Spinal cord (tissue), 9 donors: ENCODE measurements at regions not wholly inside any gene's neighbourhood (a gene's known extent, or its start where the extent isn't known, plus 50 kb on each side); places are given as distances from the start of the nearest gene placed in this dataset.
A peak's percentile ranks its signal among the peaks of the same experiment; 100 is the strongest.

Experiments used
- DNase-seq, 6 donors: peaks; one replicate each; pipeline versions ENCODE4 v3.0.0 to v3.0.0-alpha.2; 2013 to 2015; ENCODE audit warnings: low spot score in 6 of 6, low read depth in 4 of 6
- H3K27ac ChIP-seq: one replicate; pipeline ENCODE4 v1.5.1; 2013; ENCODE audit warnings: low read depth, low read length, control low read depth
- H3K27me3 ChIP-seq: one replicate; pipeline ENCODE4 v1.6.1; 2013; ENCODE audit warnings: low read length; ENCODE audit not compliant: control insufficient read depth, insufficient read depth
- H3K36me3 ChIP-seq: one replicate; pipeline ENCODE4 v1.6.1; 2013; ENCODE audit warnings: low read length; ENCODE audit not compliant: control insufficient read depth, insufficient read depth
- H3K4me1 ChIP-seq: one replicate; pipeline ENCODE4 v1.6.1; 2013; ENCODE audit warnings: low read length; ENCODE audit not compliant: control insufficient read depth, insufficient read depth
- H3K4me3 ChIP-seq: one replicate; pipeline ENCODE4 v1.5.1; 2013; ENCODE audit warnings: low read depth, low read length, control low read depth
- H3K9me3 ChIP-seq: one replicate; pipeline ENCODE4 v1.6.1; 2013; ENCODE audit warnings: low read length; ENCODE audit not compliant: control insufficient read depth, insufficient read depth
- WGBS: methylation state at CpG from one replicate; pipeline ENCODE4 v1.1.5; 2013; ENCODE audit warnings: missing lambda C conversion rate; ENCODE audit not compliant: insufficient coverage; 5-methylcytosine and 5-hydroxymethylcytosine counted together
- donor health status: healthy.

GRCh38 chr7:24005517-24005916, 278.5 kb upstream of the NPY start:
- no peaks in the 10 kb centered on the region for H3K27me3 ChIP-seq
- no CpG with 5 or more reads among the region's 1 CpG for WGBS
- H3K4me1 ChIP-seq = no peaks in the 10 kb centered on the region
- no peaks in the 10 kb centered on the region for H3K9me3 ChIP-seq
- no peaks in the 10 kb centered on the region for H3K36me3 ChIP-seq
- H3K4me3 ChIP-seq = no peak overlapping the region
- H3K27ac ChIP-seq = no peak overlapping the region
- DNase-seq = no peak

GRCh38 chr7:24010495-24010894, 273.5 kb upstream of the NPY start:
- Histone ChIP-seq H3K27me3 (no peaks in the 10 kb centered on the region), H3K4me1 (no peaks in the 10 kb centered on the region), H3K27ac (no peak overlapping the region), H3K36me3 (no peaks in the 10 kb centered on the region), H3K9me3 (no peaks in the 10 kb centered on the region), H3K4me3 (no peak overlapping the region)
- DNase-seq = no peak
- no CpG with 5 or more reads among the region's 1 CpG for WGBS

DNA sequence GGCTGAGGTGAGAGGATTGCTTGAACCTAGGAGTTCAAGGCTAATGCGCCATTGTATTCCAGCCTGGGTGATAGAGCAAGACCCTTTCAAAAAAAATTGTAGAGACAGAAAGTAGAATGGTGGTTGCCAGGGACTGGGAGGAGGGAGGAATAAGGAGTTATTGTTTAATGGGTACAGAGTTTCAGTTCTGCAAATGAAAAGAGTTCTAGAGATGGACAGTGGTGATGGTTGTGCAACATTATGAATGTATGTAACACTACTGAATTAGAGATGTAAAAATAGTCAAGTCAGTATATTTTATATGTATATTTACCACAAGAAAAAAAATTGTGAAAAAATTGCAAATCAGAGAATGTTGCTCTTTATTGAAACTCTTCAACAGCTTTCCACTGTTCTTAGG, 266.5 kb upstream of the NPY start:
- H3K27me3 ChIP-seq = no peaks in the 10 kb centered on the region
- H3K4me3 ChIP-seq = no peak overlapping the region
- DNase-seq = no peak
- H3K27ac ChIP-seq = no peak overlapping the region
- H3K4me1 ChIP-seq = no peaks in the 10 kb centered on the region
- no peaks in the 10 kb centered on the region for H3K36me3 ChIP-seq
- H3K9me3 ChIP-seq = no peaks in the 10 kb centered on the region
- WGBS = 100% methylated on average over 1 of the region's 1 CpG

- Histone ChIP-seq H3K4me3 (no peak overlapping the region), H3K36me3 (no peaks in the 10 kb centered on the region), H3K9me3 (no peaks in the 10 kb centered on the region), H3K27me3 (no peaks in the 10 kb centered on the region), H3K27ac (no peak overlapping the region), H3K4me1 (no peaks in the 10 kb centered on the region)
- DNase-seq = no peak
- WGBS = no CpG with 5 or more reads among the region's 2 CpGs
These were observed 265.7 kb upstream of the NPY start for GRCh38 chr7:24018331-24018730.

- Histone ChIP-seq H3K27me3 (no peaks in the 10 kb centered on the region), H3K36me3 (no peaks in the 10 kb centered on the region), H3K4me1 (no peaks in the 10 kb centered on the region), H3K9me3 (no peaks in the 10 kb centered on the region), H3K4me3 (no peak overlapping the region), H3K27ac (no peak overlapping the region)
- no peak for DNase-seq
- 33% methylated on average over 3 of the region's 5 CpGs for WGBS
These were observed 264.1 kb upstream of the NPY start for GRCh38 chr7:24019841-24020240.

DNA sequence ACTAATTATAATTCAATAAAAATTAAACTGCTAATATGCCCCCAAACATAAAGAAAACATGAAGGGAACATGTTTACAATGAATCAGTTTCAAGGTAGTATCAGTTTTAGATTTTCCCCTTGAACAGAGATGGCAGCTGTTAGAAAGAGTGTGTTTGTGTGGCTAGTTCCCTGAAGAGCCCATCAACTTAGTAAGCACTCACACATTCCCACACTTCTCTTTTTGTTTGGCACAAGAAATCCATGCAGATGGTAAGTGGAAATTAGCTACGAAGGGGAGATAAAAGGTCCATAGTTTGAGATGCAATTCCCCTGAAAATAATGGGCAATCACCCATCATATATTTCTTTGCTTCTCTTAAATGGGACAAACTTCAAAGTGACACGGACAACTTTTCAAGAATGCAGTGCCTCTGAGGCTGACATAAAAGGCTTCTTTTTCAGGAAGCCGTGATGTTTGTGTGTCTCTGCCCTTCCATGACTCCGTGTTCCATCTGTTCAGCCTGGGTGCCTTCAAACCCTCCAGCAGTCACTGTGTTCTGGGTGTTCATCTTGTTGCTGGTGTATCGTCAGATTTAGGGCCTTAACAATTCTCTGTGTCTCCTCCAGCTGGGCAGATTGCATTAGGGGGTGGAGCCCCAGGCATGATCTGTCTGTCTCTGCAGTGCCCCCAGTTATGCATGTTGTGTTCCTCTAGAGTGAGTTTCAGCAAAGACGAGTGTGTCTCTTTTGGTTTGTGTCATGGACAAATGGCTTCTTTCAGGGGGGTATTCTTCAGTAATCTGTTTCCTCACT, 259.5 kb upstream of the NPY start:
- Histone ChIP-seq H3K36me3 (no peaks in the 10 kb centered on the region), H3K4me3 (no peak overlapping the region), H3K27ac (no peak overlapping the region), H3K9me3 (no peaks in the 10 kb centered on the region), H3K27me3 (no peaks in the 10 kb centered on the region), H3K4me1 (no peaks in the 10 kb centered on the region)
- 30% methylated on average over 5 of the region's 6 CpGs for WGBS
- peak in 2 of 6 donors; percentile 41 to 54 for DNase-seq

GRCh38 chr7:24025094-24025493, 258.9 kb upstream of the NPY start:
- Histone ChIP-seq H3K27me3 (no peaks in the 10 kb centered on the region), H3K27ac (no peak overlapping the region), H3K36me3 (no peaks in the 10 kb centered on the region), H3K4me3 (no peak overlapping the region), H3K9me3 (no peaks in the 10 kb centered on the region), H3K4me1 (no peaks in the 10 kb centered on the region)
- DNase-seq = peak in 1 of 6 donors; percentile 6
- 29% methylated on average over 2 of the region's 2 CpGs for WGBS

DNA sequence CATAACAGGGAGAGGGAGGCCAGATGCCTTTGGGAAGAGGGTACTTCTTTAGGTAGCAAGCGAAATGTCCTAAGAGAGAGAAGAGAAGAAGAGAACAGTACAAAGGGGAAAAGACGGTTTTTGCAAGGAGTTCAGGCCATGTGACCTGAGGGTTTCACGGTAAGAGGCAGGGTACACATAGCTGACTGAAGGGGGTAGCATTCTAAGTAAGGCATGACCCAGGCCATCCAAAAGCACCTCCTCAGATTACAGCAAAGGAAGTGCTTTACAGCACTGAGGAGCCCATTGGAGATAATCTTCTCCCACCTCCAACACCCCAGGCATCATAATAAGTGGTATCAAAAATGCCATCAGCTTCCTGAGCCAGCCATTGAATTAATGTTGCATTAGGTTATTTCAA, 258.2 kb upstream of the NPY start:
- Histone ChIP-seq H3K4me3 (no peak overlapping the region), H3K9me3 (no peaks in the 10 kb centered on the region), H3K27me3 (no peaks in the 10 kb centered on the region), H3K27ac (no peak overlapping the region), H3K4me1 (no peaks in the 10 kb centered on the region), H3K36me3 (no peaks in the 10 kb centered on the region)
- DNase-seq = no peak
- WGBS = 86% methylated on average over 3 of the region's 3 CpGs

DNA sequence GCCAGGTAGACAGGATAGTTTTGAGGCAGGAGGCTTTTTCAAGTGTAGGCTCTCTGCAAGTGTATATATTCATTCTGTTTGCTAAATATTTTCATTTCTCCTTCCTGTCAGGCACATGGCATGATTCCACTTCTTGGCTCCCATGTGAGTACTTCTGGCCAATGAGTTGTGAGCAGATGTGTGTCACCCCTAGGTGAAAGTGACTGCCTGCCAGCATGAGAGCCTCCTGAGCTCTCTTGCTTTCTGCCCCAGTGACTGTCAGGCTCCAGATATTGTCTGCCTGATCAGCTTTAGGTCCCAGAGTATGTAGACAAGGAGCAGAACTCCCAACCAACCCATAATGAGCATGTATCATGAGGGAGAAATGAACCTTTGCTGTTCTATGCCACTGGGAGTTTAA, 257.6 kb upstream of the NPY start:
- H3K27me3 ChIP-seq = no peaks in the 10 kb centered on the region
- H3K4me3 ChIP-seq = no peak overlapping the region
- H3K36me3 ChIP-seq = no peaks in the 10 kb centered on the region
- no peaks in the 10 kb centered on the region for H3K9me3 ChIP-seq
- no peaks in the 10 kb centered on the region for H3K4me1 ChIP-seq
- peak in 2 of 6 donors; percentile 7 to 55 for DNase-seq
- H3K27ac ChIP-seq = no peak overlapping the region

DNA sequence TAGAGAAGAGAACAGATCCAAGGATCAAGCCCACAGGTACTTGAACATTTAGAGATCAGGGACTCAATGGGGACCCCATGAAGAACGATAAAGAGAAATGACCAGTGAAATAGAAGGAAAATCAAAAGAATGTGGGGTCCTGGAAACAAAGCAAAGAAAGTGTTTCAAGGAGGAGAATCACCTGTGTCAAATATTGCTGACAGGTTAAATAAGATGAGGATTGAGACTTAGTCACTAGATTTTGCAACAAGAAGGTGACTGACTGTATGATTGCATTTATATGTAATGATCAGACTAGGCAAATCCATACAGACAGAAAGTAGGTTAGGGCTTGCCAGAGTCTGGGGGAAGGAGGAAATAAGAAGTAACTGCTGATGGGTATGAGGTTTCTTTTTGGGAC, 254.9 kb upstream of the NPY start:
- DNase-seq = no peak
- Histone ChIP-seq H3K27me3 (no peaks in the 10 kb centered on the region), H3K27ac (no peak overlapping the region), H3K9me3 (no peaks in the 10 kb centered on the region), H3K36me3 (no peaks in the 10 kb centered on the region), H3K4me3 (no peak overlapping the region), H3K4me1 (no peaks in the 10 kb centered on the region)
- 100% methylated on average over 1 of the region's 1 CpG for WGBS
